Loucy (cell line): ENCODE measurements at regions not wholly inside any gene's neighbourhood (a gene's known extent, or its start where the extent isn't known, plus 50 kb on each side); places are given as distances from the start of the nearest gene placed in this dataset.

ENCODE experiments used
- CTCF ChIP-seq: fragments of 200-600 bp; sonication (generic); conservative IDR thresholded peaks from 2 replicates; pipeline ENCODE4 v1.5.1; 2014; ENCODE audit warnings: mild to moderate bottlenecking, antibody characterized with exemption, low read length
- EZH2phosphoT487 ChIP-seq: fragments of 200-600 bp; IDR thresholded peaks from 2 replicates; pipeline ENCODE4 v1.6.1; 2018; ENCODE audit warnings: antibody characterized with exemption, mild to moderate bottlenecking, moderate library complexity, borderline replicate concordance

- no peak for TF ChIP-seq CTCF
- TF ChIP-seq EZH2phosphoT487, result no peak
Measured at GRCh38 chr4:45241976-45242375, 515.6 kb upstream of the GNPDA2 start.
